ENCODE measurements at regions not wholly inside any gene's neighbourhood (a gene's known extent, or its start where the extent isn't known, plus 50 kb on each side); places are given as distances from the start of the nearest gene placed in this dataset.

GRCh38 chr14:51145246-51145645, 50.3 kb upstream of the TRIM9 start:
- H3K79me2 ChIP-seq (ENCODE audit: insufficient read depth, low read length) = no peaks in the 10 kb centered on the region
- Mint-ChIP-seq H3K4me3 (no peak overlapping the region), H3K27ac (no peak overlapping the region), H3K27me3 (ENCODE audit: low read depth in 3 of 3) (no peaks in the 10 kb centered on the region), H3K9me3 (peaks cover 0 to 6% (median 4%) of the 10 kb centered on the region in 7 donors), H3K36me3 (no peaks in the 10 kb centered on the region), H3K4me1 (peaks cover 2% of the 10 kb centered on the region)
- peaks cover 0 to 4% of the 10 kb centered on the region in 2 donors for H3K4me1 ChIP-seq (ENCODE audit: control insufficient read depth in 1 of 2, insufficient read depth in 2 of 2, low read length in 2 of 2)
- WGBS (ENCODE audit: insufficient coverage) = 100% methylated on average over 1 of the region's 2 CpGs
- no peak overlapping the region for H3K27ac ChIP-seq (ENCODE audit: low read depth in 1 of 2, low read length in 2 of 2)
- H3K9me3 ChIP-seq (replicated peaks in 1 of 2; ENCODE audit: control insufficient read depth in 1 of 2, insufficient read depth in 1 of 2, low read length in 2 of 2) = no peaks in the 10 kb centered on the region
- H3K36me3 ChIP-seq (replicated peaks in 1 of 2; ENCODE audit: control insufficient read depth in 1 of 2, insufficient read depth in 2 of 2, low read length in 2 of 2) = no peaks in the 10 kb centered on the region
- no peak for DNase-seq
- intact Hi-C loops (cut with micrococcal nuclease) = no loop called here
- no peak overlapping the region for H3K9ac ChIP-seq (ENCODE audit: insufficient read depth, low read length, poor library complexity, severe bottlenecking)
- no peaks in the 10 kb centered on the region for H4K20me1 ChIP-seq (ENCODE audit: insufficient read depth, low read length)
- TF ChIP-seq CTCF (IDR thresholded peaks at IDR 0.05) = no peak
- H3K4me2 ChIP-seq (replicated peaks; ENCODE audit: extremely low read depth, low read length, poor library complexity, severe bottlenecking) = no peak overlapping the region
- H3K27me3 ChIP-seq (ENCODE audit: control insufficient read depth in 2 of 2, insufficient read depth in 2 of 2, low read length in 2 of 2) = no peaks in the 10 kb centered on the region
- no peak overlapping the region for H3K4me3 ChIP-seq (replicated peaks in 1 of 3; ENCODE audit: low read depth in 2 of 3, low read length in 3 of 3)
- H2AFZ ChIP-seq (ENCODE audit: insufficient read depth, low read depth, low read length, poor library complexity, severe bottlenecking) = no peak overlapping the region

GRCh38 chr14:51147183-51147582, 52.3 kb upstream of the TRIM9 start:
- no peaks in the 10 kb centered on the region for H3K9me3 ChIP-seq (replicated peaks in 1 of 2; ENCODE audit: control insufficient read depth in 1 of 2, insufficient read depth in 1 of 2, low read length in 2 of 2)
- no peaks in the 10 kb centered on the region for H3K27me3 ChIP-seq (ENCODE audit: control insufficient read depth in 2 of 2, insufficient read depth in 2 of 2, low read length in 2 of 2)
- no peaks in the 10 kb centered on the region for H3K36me3 Mint-ChIP-seq
- no peak overlapping the region for H3K4me2 ChIP-seq (replicated peaks; ENCODE audit: extremely low read depth, low read length, poor library complexity, severe bottlenecking)
- H3K27me3 Mint-ChIP-seq (ENCODE audit: low read depth in 3 of 3) = peaks cover 0 to 2% (median 0%) of the 10 kb centered on the region in 3 donors
- H3K4me1 ChIP-seq (ENCODE audit: control insufficient read depth in 1 of 2, insufficient read depth in 2 of 2, low read length in 2 of 2) = peaks cover 0 to 4% of the 10 kb centered on the region in 2 donors
- peaks cover 2% of the 10 kb centered on the region for H3K4me1 Mint-ChIP-seq
- no CpG with 5 or more reads among the region's 1 CpG for WGBS (ENCODE audit: insufficient coverage)
- peaks cover 1 to 6% (median 3%) of the 10 kb centered on the region in 7 donors for H3K9me3 Mint-ChIP-seq
- no peak overlapping the region for H3K4me3 ChIP-seq (replicated peaks in 1 of 3; ENCODE audit: low read depth in 2 of 3, low read length in 3 of 3)
- H3K4me3 Mint-ChIP-seq = no peak overlapping the region
- no peak overlapping the region for H3K9ac ChIP-seq (ENCODE audit: insufficient read depth, low read length, poor library complexity, severe bottlenecking)
- intact Hi-C loops (cut with micrococcal nuclease) = no loop called here
- no peaks in the 10 kb centered on the region for H4K20me1 ChIP-seq (ENCODE audit: insufficient read depth, low read length)
- H3K27ac Mint-ChIP-seq = no peak overlapping the region
- no peak for TF ChIP-seq CTCF (IDR thresholded peaks at IDR 0.05)
- DNase-seq = no peak
- no peak overlapping the region for H3K27ac ChIP-seq (ENCODE audit: low read depth in 1 of 2, low read length in 2 of 2)
- no peak overlapping the region for H2AFZ ChIP-seq (ENCODE audit: insufficient read depth, low read depth, low read length, poor library complexity, severe bottlenecking)
- no peaks in the 10 kb centered on the region for H3K36me3 ChIP-seq (replicated peaks in 1 of 2; ENCODE audit: control insufficient read depth in 1 of 2, insufficient read depth in 2 of 2, low read length in 2 of 2)
- no peaks in the 10 kb centered on the region for H3K79me2 ChIP-seq (ENCODE audit: insufficient read depth, low read length)

Data from CD14-positive monocyte (primary cell).